PC-9 (cell line): ENCODE measurements at regions not wholly inside any gene's neighbourhood (a gene's known extent, or its start where the extent isn't known, plus 50 kb on each side); places are given as distances from the start of the nearest gene placed in this dataset.

Source experiments
- EZH2 ChIP-seq: fragments of 200-600 bp; sonication (generic); IDR thresholded peaks from 2 replicates; pipeline ENCODE4 v1.8.0; 2017; ENCODE audit warnings: antibody characterized with exemption, low read depth
- TF ChIP-seq, protein P1 (sequence below): fragments of 200-600 bp; sonication (generic); conservative IDR thresholded peaks from 2 replicates; pipeline ENCODE4 v1.6.1; 2017; ENCODE audit warnings: mixed run types, antibody characterized with exemption, mild to moderate bottlenecking, moderate library complexity

DNA sequence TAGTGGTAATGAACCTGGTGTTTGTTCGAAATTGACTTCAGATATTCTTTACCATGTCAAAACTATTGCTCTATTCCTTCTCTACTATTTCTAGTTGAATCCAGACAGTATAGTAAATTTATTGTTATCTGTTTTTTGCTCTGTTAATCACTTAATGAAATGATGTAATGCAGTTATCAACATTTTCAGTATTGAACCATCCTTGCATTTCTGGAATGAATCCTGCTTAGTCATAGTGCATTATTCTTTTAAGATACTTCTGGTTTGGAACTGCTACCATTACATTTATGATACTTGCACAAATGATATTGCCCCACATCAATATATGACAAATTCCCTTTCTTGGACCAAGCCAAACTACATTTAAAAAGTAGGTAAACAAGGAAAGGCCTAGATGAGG lies 554.0 kb upstream of the KLF4 start:
- TF ChIP-seq EZH2: no peak
- TF ChIP-seq, protein P1, sequence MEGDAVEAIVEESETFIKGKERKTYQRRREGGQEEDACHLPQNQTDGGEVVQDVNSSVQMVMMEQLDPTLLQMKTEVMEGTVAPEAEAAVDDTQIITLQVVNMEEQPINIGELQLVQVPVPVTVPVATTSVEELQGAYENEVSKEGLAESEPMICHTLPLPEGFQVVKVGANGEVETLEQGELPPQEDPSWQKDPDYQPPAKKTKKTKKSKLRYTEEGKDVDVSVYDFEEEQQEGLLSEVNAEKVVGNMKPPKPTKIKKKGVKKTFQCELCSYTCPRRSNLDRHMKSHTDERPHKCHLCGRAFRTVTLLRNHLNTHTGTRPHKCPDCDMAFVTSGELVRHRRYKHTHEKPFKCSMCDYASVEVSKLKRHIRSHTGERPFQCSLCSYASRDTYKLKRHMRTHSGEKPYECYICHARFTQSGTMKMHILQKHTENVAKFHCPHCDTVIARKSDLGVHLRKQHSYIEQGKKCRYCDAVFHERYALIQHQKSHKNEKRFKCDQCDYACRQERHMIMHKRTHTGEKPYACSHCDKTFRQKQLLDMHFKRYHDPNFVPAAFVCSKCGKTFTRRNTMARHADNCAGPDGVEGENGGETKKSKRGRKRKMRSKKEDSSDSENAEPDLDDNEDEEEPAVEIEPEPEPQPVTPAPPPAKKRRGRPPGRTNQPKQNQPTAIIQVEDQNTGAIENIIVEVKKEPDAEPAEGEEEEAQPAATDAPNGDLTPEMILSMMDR: no peak
